GM19238 (cell line): ENCODE measurements at regions not wholly inside any gene's neighbourhood (a gene's known extent, or its start where the extent isn't known, plus 50 kb on each side); places are given as distances from the start of the nearest gene placed in this dataset.

Experiments used
- DNase-seq: peaks from one replicate; pipeline ENCODE4 v3.0.0; 2011; ENCODE audit warnings: low spot score; ENCODE audit not compliant: insufficient read length

DNA sequence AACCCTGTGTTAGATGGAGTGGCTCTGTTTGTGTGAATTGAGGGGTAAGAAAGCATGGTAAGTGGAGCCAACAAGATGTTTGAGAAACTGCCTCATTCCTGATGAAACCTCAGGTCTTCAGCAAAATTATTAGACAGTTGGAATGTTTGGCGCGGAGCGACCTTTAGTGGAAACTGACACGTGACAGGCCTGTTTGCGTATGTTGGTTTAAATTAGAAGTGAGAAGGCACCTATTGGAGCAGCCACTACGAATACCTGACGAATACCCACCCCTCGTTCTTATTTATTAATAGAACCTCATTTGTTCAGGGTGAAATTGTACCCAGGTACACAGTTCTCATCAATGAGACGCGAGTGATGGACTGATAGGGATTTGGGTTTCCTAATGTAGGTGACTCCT, 63.2 kb upstream of the MIR17HG start:
- DNase-seq, result no peak

GRCh38 chr13:91286317-91286716, 61.2 kb upstream of the MIR17HG start:
- no peak for DNase-seq

- DNase-seq, result no peak
Observed at GRCh38 chr13:91291078-91291477, 56.4 kb upstream of the MIR17HG start.

GRCh38 chr13:91292630-91293221, 54.8 kb upstream of the MIR17HG start:
- no peak for DNase-seq

DNA sequence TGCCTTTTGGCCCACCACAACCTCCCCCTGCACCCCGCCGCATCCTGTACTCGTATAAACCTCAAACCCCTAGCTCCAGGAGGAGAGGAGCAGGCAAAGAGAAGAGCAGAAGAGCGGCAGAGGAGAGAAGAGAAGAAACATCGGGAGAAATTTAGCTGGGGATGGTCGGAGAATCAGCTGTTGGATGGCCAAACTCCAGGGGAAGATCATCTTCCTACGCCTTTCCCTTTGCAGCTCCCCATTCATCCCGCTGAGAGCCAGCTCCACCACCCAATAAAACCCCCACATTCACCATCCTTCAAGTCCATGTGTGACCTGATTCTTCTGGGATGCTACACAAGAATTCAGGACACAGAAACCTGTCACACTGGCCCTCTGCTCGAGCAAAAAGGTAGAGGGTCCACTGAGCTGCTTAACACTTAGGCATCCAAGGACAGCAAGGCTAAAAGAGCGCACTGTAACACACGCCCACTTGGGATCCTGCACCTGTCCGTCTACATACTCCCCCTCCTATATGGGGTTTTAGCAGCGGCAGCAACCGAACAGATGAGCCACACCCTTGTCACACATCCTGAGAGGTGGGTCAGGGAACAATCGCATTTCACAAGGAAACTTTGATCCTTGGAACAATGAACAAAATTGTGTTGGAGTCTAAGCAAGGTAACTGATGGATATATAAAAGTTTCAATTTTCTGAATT, 51.6 kb upstream of the MIR17HG start:
- no peak for DNase-seq

- no peak for DNase-seq
Observed at GRCh38 chr13:91297503-91297902, 50.0 kb upstream of the MIR17HG start.
